GM20431 (cell line): ENCODE measurements at regions not wholly inside any gene's neighbourhood (a gene's known extent, or its start where the extent isn't known, plus 50 kb on each side); places are given as distances from the start of the nearest gene placed in this dataset.

Experiments used
- in situ Hi-C: fragments of 300-500 bp; cut with MseI, MboI; formaldehyde crosslinking; loops from one replicate; pipeline ENCODE4 v1.15.0; 2020; ENCODE audit warnings: low sequenced_read_pairs; ENCODE audit not compliant: unreplicated experiment

- in situ Hi-C loops: no loop called here
These were observed 248.7 kb upstream of the IRF2BP2 start for GRCh38 chr1:234858722-234859121.

GRCh38 chr1:234856845-234857245 is 246.9 kb upstream of the IRF2BP2 start:
- in situ Hi-C loops: no loop called here

- in situ Hi-C loops: no loop called here
These were observed 245.9 kb upstream of the IRF2BP2 start for GRCh38 chr1:234855851-234856250.

- in situ Hi-C loops: no loop called here
These were observed 244.7 kb upstream of the IRF2BP2 start for GRCh38 chr1:234854645-234855039.

- in situ Hi-C loops: no loop called here
These were observed 244.1 kb upstream of the IRF2BP2 start for GRCh38 chr1:234853906-234854644.

GRCh38 chr1:234852659-234853058 is 242.7 kb upstream of the IRF2BP2 start:
- in situ Hi-C loops: no loop called here

- in situ Hi-C loops: no loop called here
These were observed 241.8 kb upstream of the IRF2BP2 start for GRCh38 chr1:234851450-234852438.

GRCh38 chr1:234849832-234850231 is 239.9 kb upstream of the IRF2BP2 start:
- in situ Hi-C loops: loop anchor here (25.0 kb wide), 1 partner anchor 113 kb away; no protein-coding TSS in a partner anchor

- in situ Hi-C loops: loop anchor here (25.0 kb wide), 1 partner anchor 112 kb away; no protein-coding TSS in a partner anchor
These were observed 239.1 kb upstream of the IRF2BP2 start for GRCh38 chr1:234848972-234849649.

- in situ Hi-C loops: loop anchor here (25.0 kb wide), 1 partner anchor 110 kb away; no protein-coding TSS in a partner anchor
These were observed 236.8 kb upstream of the IRF2BP2 start for GRCh38 chr1:234846813-234847212.

GRCh38 chr1:234845836-234846235 is 235.9 kb upstream of the IRF2BP2 start:
- in situ Hi-C loops: loop anchor here (25.0 kb wide), 1 partner anchor 109 kb away; no protein-coding TSS in a partner anchor

- in situ Hi-C loops: loop anchor here (25.0 kb wide), 1 partner anchor 108 kb away; no protein-coding TSS in a partner anchor
These were observed 235.2 kb upstream of the IRF2BP2 start for GRCh38 chr1:234845097-234845660.

- in situ Hi-C loops: loop anchor here (25.0 kb wide), 1 partner anchor 107 kb away; no protein-coding TSS in a partner anchor
These were observed 234.6 kb upstream of the IRF2BP2 start for GRCh38 chr1:234844479-234845031.

- in situ Hi-C loops: loop anchor here (25.0 kb wide), 1 partner anchor 107 kb away; no protein-coding TSS in a partner anchor
These were observed 234.0 kb upstream of the IRF2BP2 start for GRCh38 chr1:234843946-234844345.

GRCh38 chr1:234842726-234843641 is 233.0 kb upstream of the IRF2BP2 start:
- in situ Hi-C loops: loop anchor here (25.0 kb wide), 1 partner anchor 106 kb away; no protein-coding TSS in a partner anchor

GRCh38 chr1:234841710-234842231 is 231.8 kb upstream of the IRF2BP2 start:
- in situ Hi-C loops: loop anchor here (25.0 kb wide), 1 partner anchor 104 kb away; no protein-coding TSS in a partner anchor

GRCh38 chr1:234841281-234841680 is 231.3 kb upstream of the IRF2BP2 start:
- in situ Hi-C loops: loop anchor here (25.0 kb wide), 1 partner anchor 104 kb away; no protein-coding TSS in a partner anchor

- in situ Hi-C loops: loop anchor here (25.0 kb wide), 1 partner anchor 104 kb away; no protein-coding TSS in a partner anchor
These were observed 230.9 kb upstream of the IRF2BP2 start for GRCh38 chr1:234840843-234841242.
